T1000 (cell line): ENCODE measurements at regions not wholly inside any gene's neighbourhood (a gene's known extent, or its start where the extent isn't known, plus 50 kb on each side); places are given as distances from the start of the nearest gene placed in this dataset.

Experiments
- DNase-seq: peaks from one replicate; lab custom pipeline; 2025; ENCODE audit warnings: mixed read lengths; lab: John Stamatoyannopoulos, UW

DNA sequence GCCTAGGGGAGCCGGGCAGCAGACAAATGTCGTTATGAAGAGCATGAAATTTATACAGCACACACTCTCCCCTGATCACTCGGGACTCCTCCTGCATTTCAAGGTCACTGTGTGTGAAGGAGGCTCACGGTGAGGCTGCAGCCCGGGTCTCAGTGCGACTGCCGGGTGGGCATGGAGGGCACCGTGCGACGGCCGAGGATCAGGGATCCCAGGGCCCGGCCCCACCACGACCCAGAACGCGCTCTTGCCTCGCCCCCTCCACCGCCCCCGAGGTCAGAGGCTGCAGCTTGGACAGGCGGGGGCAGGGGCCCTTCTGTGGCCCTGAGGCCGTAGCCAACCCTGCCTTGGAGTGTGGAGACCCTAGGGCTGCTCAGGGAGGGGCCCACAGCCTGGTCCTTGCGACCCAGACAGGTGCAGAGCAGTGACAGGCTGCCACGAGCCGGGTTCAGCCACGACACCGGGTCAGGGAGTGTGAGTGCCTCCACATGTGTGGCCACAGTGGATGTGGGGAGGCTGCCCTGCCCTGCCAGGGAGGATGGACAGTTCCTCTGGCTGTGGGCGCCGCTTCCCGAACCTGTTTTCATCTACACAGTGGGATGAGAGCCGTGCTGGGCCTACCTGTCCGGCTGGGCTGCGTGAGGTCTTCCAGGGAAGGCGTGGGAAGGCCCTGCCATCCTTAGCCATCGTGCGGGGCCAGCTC, 89.3 kb upstream of the NKX1-1 start:
- no peak for DNase-seq

DNA sequence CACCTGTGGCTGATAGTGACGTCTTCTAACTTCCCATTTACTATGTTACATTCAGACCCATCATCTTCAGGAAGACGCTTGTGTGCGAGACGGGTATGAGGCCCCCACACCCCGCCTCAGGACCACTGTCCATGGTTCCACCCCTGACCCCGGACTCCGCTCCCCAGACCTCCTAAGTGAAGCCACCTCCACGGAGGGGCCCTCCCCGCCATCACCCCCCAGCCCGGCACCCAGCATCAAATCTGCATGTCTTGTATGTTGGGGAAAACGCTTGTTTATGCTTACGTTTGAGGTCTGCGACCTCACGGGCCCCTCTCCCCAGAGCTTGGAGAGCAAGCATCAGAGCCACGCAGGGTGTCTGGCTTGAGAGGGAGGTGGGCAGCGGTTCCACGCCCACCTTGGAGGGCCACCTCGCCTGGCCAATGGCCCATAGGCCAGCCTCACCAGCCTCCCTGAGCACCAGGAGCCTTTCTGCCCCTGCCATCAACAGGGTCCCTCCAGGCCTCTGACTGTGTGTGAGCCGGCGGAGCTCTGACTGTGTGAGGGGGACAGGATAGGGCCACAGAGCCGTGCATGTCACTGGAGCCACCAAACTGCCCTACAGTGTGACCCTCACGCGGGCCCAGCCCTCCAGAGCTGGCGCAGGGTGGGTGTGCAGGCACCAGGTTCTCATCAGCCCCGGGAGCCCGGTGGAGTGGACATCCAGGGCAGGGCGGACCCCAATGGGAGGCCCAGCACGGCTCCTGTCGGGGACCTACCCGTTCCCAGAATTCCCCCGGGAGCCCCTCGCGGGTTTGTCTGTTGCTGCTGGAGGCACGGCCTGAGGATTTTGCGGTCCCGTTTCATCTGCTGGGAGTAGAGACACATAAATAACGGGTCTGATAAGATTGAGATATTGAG, 88.4 kb upstream of the NKX1-1 start:
- no peak for DNase-seq

DNA sequence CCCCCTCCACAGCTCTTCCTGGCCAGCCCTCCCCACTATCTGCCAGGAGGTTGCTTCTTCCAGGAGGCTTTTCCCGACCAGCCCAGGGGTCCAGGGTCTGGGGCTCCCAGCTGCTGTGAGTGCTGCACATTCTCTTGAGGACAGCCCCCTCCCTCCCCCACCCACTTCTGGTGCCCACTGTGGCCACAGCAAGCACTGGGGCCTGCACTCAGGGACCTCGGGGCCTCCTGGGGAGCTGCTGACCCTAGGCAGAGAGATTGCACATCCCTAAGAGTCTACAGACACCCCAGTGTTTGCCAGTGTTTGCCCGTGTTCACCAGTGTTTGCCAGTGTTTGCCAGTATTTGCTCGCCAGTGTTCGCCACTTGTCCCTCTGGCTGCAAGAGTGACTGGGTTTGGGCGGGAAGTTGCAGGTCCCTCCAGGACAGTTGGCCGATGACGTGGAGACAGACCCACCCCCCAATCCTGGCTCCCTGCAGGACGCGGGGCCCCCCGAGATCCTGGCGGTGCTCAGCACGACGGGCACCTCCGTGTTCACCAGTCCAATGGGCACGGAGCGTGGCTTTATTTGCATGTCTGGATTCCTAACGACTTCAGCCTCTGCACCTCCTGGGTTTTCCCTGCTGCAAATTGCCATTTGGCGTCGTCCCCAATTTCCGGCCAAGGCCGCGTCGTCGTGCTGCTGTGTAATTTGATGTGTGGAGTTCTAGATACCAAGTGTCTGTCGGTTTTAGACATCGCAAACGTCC, 87.5 kb upstream of the NKX1-1 start:
- no peak for DNase-seq

DNA sequence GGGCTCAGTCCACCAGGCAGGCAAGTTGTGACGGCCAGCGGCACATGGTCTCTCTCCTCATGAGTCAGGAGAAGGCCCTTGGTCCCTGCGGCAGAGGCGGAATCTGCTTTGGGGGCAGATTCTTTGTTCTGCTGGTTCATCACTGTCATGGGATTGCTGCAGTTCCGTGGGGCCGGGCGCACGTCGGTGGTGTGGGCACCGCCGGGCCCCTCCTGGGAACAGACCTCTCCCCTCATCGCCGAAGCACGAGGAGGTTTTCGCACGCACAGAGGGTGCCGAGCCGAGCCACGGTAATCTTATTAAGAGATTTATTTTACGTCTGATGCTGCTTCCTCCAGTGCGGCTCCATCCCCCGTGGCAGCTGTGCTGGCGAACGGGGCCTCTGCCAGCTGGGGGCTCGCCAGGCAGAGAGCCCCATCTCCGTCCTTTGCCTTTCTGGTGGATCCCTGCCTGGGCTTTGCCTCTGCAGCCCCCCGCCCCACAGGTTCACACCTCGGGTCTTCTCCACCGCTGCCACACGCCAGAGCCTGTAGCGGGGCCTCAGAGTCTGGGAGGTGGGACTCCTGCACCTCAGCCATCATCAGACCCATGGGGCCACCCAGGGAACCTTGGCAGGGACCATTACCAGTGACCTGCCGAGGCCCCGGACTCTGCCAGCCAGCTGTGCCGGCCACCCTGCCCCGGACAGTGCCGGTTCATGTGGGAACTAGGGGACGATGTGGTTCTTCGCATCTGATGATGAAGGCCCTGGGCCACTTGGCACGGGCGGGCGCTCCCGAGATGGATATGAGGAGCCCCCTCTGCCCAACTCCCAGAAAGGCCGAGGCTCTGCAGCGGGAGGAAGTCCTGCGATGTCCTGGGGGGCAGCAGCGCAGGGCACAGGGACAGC, 86.7 kb upstream of the NKX1-1 start:
- DNase-seq, result no peak

DNA sequence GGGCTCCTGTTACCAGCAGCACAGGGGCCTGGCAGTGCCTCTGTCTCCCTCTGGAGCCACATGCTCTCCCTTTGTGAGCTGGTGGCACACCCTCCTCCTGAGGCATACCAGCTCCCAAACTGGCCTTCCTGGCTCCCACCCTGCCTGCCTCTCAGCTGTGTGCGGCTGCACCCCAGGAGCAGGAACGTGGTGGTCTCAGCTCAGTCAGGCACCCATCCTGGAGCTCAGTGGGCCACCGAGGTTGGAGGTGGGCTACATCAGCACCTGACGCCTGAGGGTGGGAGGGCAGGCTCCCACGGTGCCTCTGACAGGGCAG, 85.9 kb upstream of the NKX1-1 start:
- DNase-seq, result no peak

DNA sequence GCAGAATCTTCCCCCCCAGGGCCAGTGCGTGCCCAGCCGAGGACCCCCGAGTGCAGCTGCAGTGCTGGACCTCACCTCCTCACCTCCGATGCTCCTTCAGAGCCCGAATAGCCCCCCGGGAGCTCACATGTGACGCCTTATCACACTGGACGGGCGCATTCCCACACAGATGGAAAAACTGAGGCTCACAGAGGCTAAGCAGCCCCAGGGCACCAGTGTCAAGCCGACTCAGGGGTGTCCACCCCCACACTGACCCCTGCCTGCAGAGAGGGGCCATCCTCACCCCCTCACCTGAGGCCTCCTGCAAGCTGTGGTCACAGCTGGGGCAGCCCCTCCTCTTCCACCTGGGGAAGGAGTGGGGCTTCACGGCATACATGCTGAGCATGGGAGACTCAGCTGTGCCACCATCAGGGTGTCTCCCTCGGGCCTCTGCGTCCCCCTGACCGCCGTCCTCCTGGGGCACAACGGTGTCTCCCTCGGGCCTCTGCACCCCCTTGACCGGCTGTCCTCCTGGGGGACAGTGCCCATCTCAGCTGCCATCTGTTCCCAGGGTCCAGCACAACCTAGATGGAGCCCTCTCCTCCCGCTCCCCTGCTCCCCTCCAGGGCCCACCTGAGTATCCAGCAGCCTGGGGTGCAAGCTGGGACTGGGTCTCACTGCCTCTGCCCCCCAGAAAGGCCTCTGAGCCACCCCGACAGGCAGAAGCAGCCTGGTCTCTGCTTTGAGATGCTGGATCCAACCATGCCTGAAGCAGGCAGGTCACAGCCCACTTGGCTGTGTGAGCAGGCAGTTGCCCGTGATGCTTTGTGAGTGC, 85.3 kb upstream of the NKX1-1 start:
- DNase-seq, result no peak

DNA sequence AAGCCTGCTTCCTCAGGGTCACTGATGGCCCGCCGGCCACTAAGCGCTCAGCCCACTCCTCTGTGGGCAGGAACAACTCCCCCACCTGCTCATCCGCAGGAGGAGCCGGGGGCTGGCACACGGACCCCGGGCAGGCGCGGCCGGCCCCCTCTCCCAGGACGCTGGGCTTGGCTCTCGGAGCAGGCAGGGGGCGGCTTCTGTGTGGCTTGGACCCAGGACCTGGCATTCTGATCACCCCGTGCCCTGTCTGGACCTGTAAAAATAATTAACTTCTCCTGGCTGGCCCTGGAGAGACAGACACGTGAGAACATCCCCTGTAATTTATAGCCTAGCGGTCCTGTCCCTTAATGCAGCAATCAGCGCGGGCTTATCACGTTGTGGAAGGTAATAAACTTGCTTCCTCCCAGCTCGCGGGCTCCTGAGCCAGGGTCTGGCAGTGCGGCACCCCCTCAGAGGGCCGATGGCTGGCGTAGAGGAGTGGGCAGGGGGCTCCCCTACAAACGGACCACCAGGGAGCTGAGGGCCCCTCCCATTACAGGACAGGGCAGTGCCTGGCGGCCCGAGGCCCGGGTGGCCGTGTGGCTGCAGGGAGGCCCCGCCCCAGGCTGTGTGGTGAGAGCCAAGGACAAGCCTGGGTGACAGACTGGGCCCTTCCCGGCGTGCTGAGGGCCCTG, 84.5 kb upstream of the NKX1-1 start:
- no peak for DNase-seq

DNA sequence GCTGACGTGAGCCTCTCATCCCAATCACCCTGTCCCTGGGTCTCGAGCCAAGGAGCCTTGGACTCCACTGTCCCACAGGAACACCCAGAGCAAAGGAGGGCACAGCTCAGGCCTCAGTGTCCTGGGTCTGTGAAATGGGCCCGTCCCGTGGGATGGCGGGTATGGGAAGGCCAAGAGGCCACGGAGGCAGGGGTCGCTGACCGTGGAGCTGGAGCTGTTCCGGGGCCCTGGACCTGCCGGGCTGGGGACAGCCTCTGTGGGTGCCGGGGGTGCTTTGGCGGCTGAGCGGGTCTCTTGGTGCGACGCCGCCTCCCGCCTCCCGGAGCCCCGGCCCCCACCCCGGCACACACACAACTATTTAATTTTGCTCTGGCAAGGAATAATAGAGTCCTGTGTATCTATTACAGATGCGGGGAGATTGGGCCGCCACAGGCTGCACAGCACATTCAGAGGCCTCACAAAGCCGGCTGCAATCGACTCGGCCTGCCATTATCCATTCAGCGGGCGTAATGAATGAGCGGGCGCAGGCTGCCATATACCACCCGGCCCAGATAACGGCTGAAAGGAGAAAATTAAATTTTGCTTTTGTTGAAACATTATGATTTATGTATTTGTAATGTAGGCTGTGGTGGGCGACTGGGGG, 83.9 kb upstream of the NKX1-1 start:
- no peak for DNase-seq

DNA sequence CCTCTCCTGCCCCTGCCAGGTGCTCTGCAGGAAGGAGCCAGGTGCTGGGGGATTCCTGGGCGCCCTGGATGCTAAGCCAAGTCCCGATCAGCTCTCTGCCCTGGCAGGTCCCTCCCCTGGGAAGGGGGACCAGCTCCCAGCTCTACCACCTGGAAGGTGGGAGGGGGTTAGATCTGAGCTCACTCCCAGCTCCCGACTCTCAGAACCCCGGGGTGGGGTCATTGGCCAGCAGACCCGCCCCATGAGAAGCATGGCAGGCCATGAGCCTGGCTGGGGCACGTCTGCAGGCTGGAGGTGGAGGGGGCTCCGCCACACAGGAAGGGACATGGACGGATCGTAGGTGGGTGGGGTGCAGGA, 83.4 kb upstream of the NKX1-1 start:
- no peak for DNase-seq

DNA sequence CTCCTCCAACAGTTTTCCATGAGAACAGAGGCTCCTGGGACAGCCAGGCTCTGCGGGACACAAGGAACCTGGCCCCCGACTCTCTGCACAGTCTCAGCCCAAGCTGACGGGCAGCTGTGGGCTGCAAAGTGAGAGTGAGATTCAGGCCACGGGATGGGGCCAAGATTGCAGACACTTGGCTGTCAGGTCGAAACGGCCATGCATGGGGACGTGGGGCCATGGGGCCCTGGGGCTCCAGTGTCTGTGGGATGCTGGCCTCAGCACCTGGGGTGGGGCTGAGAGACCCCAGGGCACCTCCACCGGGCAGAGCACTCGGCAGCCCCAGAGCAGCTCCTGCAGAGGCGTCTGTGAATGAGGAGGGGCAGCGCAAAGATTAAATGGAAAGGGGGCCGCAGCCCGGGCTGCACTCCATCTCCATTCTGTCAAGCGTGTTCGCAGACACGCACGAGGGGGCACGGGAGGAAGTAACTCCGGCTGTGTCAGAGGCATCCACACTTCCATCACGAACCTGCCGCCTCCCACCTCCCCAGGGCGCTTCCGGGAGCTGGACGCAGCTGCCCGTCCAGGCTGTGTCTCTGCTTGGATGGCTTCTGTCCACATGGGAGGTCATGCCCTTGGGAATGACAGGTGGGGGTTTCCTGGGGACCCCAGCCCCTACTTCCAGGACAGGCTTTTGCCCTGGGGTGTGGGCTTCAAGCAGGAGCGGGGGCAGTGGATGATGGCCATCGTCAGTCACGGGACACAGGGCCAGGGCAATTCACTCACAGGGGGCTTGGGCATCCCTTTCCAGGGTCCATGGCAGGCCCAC, 82.8 kb upstream of the NKX1-1 start:
- no peak for DNase-seq

DNA sequence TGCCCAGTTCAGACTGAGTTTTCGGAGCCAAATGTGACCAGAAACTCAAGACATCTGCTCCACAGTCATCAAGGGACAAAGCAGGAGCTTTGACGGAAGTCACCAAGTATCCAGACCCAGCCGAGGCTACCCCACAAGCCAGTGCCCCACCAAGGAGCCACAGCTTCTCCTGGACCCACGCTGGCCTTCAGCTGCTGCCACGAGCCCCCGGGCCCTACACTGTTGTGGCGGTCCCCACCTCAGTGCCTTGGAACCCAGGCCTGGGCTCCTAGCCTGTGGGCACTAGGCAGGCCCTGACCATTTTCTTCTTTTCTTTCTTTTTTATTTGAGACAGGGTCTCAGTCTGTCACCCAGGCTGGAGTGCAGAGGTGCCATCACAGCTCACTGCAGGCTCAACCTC, 82.1 kb upstream of the NKX1-1 start:
- DNase-seq, result no peak

DNA sequence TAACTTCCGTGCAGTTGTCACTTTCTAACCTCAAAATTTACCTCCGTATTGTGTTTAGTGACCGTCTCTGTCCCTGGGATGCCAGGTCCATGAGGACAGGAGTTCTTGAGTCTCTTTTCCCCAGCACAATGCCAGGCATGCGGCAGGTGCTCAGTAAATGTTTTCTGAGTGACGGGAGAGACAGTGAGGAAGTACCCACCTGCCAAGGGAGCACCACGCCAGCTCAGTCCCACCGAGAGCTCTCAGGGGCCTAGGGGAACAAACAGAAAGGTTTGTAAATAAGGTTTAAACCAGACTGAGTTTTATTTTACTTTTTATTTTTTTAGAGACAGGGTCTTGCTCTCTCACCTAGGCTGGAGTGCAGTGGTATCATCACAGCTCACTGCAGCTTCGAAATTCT, 81.5 kb upstream of the NKX1-1 start:
- DNase-seq, result no peak

DNA sequence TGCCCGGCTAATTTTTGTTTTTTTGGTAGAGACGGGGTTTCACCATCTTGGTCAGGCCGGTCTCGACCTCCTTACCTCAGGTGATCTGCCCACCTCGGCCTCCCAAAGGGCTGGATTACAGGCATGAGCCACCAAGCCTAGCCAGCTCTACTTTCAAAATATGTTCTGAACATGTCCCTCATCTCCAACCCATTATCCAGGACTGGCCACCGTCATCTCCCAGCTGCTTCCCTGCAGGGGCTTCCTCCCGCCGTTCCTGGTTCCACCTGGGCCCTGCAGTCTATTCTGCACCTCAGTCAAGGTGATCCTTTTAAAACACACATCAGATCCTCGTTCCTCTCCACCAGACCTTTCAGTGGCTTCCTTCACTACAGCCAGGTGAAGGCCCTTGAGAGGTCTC, 80.9 kb upstream of the NKX1-1 start:
- no peak for DNase-seq

DNA sequence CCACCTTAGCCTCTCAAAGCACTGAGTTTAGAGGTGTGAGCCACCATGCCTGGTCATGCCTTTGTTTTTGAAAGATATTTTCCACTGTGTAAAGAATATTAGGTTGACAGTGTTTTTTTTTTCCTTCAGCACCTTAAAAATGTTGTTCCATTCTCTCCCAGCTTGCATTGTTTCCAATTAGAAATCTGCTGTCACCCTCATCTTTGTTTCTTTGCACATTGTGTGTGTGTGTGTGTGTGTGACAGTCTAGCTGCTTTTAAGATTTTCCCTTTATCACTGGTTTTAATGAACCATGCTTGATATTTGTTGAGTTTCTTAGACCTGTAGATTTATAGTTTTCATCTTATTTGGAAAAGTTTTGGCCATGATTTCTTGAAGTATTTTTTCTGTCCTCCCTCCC, 79.0 kb upstream of the NKX1-1 start:
- no peak for DNase-seq

DNA sequence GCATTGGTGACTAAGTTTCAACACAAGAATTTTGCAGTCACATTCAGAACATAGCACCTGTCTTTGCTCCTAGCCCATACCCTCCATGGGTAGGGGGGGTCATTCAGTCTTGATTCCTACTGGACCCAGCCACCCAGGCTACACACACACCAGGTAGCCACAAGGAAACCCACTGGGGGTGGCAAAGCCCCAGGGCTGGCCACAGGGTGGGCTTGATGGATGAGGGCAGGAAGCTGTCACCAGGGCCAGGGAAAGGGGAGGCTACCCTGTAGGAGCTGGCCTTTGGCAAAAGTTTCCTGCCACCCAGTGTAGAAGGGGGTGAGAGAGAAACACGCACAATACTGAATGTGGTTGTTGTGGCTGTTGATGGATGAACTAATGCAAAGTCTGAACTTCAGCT, 74.5 kb upstream of the NKX1-1 start:
- DNase-seq, result no peak

DNA sequence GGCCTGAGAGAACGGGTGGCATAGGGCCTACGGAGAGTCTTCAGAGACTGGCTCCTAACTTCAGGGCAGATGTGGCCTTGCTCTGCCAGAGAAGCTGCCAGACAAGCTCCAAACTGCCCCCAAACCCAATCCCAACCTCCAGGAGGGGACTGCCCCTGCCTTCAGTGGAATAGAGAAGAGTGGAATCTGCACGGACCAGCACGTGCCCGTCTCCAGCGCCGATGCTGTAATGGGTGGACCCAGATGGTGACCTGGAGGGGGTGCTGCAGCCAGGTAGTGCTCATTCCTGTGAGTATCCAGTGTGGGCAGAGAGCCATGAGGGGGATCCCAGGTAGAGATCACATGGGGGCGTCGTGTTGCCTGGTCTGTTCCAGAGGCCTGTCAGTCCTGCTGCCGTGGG, 73.2 kb upstream of the NKX1-1 start:
- no peak for DNase-seq

DNA sequence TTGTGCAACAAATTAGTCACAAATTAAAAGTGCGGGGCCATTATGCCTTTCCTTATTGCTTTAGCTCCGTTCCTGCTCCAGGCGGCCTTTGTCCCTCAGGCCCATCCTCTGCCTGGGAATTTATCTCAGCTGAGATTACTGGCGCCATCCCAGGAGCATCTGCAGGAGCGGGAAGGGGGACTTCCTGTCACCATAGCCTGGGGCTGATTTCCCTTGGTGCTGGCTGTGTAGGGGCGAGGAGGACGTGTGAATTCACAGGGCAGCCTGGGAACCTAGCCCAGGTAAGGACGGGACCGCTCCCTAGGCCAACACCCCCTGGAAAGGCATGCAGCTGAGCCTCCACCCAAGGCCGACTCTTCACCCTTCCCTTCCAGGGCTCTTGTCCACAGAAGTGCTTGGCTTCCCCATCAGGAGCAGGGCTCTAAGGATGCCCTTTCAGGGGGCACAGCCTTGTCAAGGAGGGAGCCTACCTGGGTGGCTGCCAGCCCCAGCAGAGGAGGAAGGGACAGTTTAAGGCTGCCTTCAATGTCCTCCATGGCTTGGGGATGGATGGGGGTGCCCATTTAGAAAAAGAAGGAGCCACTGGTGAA, 72.6 kb upstream of the NKX1-1 start:
- no peak for DNase-seq

DNA sequence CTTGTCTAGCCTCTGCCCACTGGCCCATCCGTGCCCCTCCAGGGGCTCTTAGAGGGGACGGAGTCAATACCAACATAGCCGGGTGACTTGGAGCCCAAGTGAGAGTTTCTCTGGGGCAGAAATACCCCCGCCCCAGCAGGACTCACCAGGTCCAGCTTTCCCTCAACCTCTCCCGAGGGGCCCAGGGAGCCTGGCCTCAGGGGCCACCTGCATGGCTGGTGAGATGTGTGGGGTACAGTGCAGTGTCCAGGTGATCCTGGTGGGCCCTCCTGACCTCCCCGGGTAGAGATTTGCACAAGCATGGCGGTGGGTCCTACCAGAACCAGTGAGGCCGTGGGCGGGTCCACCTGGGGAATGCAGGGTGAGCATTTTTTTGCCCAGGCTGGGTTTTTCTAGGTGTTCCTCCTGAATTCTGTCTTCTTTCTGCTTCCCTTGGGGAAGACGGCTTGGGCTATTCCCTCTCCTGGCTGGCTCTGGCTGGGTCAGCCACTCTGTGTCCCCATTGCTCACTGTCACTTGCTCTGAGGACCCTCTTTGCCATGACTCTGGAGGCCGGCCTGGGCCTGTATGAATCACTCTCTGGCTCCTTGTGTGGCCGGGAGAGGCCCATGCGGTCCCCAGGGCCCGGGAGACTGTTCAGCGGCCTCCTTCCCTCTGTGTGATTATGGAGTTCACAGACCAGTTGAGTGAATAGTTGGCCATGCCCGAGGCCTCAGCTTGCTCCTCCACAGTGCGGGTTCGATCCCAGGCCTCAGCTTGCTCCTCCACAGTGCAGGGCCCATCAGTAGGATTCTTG, 71.0 kb upstream of the NKX1-1 start:
- no peak for DNase-seq
